Stimulated activated CD4-positive, alpha-beta T cell treated with anti-CD3 and anti-CD28 coated beads, Interleukin-4, amount 100 ng/mL, for 48 hours (primary cell): ENCODE measurements at regions not wholly inside any gene's neighbourhood (a gene's known extent, or its start where the extent isn't known, plus 50 kb on each side); places are given as distances from the start of the nearest gene placed in this dataset.
"Not testable (repeated sequence)": the region's sequence is repeated elsewhere in the genome, so short reads cannot be mapped to it uniquely, and the experiment has no call there.

Experiments used
- DNase-seq, 2 donors: peaks; one replicate each; pipeline ENCODE4 v3.0.0-alpha.2; 2020; ENCODE audit warnings: low read depth in 2 of 2

- DNase-seq = no peak
Measured at GRCh38 chr15:59833366-59833765, 144.2 kb upstream of the BNIP2 start.

DNA sequence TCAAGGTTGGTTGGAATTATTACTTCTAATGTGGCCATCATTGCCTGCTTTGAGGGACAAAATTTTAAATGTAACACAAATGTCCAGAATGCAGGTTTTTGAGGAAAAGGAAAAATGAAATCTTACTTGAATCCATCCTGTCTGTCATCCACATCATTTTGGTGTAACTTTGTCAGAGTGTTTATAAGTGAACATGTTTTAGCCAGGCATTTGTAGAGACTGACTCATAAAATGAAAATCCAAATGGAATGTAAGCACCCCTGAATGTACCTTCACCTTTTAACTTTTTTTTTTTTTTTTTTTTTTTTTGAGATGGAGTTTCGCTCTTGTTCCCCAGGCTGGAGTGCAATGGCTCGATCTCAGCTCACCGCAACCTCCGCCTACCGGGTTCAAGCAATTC is 141.8 kb upstream of the BNIP2 start:
- DNase-seq = no peak

GRCh38 chr15:59830098-59830497 is 141.0 kb upstream of the BNIP2 start:
- DNase-seq = no peak

GRCh38 chr15:59828861-59829260 is 139.7 kb upstream of the BNIP2 start:
- DNase-seq = no peak

GRCh38 chr15:59828263-59828662 is 139.1 kb upstream of the BNIP2 start:
- no peak for DNase-seq

- DNase-seq = no peak
Measured at GRCh38 chr15:59825901-59826300, 136.8 kb upstream of the BNIP2 start.

DNA sequence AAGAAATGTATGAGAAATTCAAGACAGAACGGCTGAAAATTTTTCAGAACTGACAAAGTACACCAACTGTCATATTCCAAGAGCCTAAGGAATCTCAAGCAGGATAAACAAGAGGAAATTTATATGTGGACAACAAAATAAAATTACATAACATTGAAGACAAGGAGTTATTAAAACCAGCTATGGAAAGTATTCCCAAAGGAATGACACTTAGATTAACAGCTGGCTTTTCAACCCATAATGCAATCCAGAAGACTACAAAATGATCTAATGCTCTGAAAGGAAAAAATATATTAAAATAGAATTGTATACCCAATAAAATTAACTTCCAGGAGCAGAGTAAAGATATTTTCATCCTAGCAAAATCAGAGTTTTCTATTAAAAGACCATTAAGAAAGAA is 132.2 kb upstream of the BNIP2 start:
- DNase-seq = no peak

GRCh38 chr15:59819092-59819491 is 130.0 kb upstream of the BNIP2 start:
- no peak for DNase-seq

GRCh38 chr15:59818336-59818735 is 129.2 kb upstream of the BNIP2 start:
- no peak for DNase-seq

DNA sequence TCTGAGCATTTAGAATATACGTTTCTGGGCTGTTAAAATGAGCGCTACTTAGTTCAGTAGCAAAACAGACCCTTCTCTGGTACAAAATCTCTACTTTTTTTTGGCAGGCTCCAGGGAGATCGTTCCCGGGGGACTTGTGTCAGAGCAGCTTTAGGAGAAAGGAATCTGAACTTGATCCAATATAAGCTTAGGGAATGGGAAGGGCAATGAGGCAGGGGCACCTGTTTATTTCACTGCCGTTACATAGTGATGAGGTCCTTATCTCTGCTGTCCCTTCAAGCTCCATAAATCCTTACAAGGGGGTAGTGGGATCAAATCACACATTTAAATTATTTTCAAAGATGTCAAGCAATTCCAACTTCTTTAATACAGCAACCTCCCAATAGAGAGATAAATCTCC is 128.7 kb upstream of the BNIP2 start:
- no peak for DNase-seq

DNA sequence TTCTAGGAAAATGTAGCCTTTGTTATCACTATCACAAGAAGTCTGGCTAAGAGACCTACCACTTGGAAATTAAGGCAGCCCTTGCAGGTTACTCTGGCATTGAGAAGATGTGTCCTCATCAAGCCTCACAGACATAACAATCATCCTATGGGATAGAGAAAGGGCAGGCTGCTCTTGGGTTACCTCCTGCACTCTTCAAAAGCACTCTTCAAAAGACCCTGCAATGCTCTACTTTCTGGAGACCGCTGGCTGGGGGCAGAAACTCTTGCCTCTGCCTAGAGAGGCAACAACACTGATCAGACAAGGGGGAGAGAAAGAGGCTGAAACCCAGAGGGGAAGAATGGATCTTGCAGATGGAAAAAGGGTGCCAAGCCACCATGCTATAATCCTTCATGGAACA is 127.9 kb upstream of the BNIP2 start:
- DNase-seq = no peak

- no peak for DNase-seq
Measured at GRCh38 chr15:59814409-59814808, 125.3 kb upstream of the BNIP2 start.

GRCh38 chr15:59812889-59813288 is 123.8 kb upstream of the BNIP2 start:
- no peak for DNase-seq

DNA sequence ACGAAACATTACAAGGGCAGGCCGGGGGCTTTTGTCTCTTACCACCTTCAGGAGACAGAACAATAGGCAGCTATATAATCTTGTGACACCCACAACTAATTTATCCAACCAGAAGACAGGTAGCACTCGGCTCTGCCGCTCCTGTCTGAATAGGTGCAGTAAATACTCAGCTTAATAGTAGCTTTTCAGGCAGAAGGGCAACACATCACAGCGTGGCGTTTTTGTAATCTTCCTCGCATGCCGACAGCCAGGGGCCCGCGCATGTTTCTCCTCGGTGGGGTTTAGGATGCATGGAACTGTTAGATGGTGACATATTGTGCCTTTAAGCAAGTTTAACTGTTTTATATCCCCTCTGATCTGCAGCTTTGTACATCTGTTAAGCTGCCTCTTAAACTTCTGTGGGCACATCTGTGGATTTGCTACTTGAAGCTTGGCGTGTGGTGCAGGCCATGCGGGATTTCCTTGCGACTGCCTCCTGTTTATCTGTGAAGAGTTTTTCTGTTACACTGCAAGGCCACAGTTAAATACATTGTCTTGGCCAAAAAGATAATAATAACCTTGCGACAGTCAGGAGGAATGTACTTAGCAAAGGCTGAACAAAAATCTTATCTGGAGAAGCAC is 123.2 kb upstream of the BNIP2 start:
- no peak for DNase-seq

DNA sequence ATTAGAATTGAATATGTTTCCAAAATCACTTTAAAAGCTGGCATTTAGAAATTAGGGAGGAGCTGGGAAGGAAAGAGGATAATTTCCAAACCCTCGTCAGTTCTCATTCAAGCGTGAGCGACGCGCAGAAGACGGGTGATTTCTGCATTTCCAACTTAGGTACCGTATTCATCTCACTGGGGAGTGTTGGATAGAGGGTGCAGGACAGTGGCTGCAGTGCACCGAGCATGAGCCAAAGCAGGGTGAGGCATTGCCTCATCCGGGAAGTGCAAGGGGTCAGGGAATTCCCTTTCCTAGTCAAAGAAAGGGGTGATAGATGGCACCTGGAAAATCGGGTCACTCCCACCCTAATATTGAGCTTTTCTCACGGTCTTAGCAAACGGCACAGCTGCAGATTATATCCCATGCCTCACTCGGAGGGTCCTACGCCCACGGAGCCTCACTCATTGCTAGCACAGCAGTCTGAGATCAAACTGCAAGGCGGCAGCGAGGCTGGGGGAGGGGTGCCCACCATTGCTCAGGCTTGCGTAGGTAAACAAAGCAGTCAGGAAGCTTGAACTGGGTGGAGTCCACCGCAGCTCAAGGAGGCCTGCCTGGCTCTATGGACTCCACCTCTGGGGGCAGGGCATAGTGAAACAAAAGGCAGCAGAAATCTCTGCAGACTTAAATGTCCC is 114.3 kb upstream of the BNIP2 start:
- DNase-seq = peak; percentile 20 to 34

- no peak for DNase-seq
Measured at GRCh38 chr15:59801649-59802048, 112.5 kb upstream of the BNIP2 start.

DNA sequence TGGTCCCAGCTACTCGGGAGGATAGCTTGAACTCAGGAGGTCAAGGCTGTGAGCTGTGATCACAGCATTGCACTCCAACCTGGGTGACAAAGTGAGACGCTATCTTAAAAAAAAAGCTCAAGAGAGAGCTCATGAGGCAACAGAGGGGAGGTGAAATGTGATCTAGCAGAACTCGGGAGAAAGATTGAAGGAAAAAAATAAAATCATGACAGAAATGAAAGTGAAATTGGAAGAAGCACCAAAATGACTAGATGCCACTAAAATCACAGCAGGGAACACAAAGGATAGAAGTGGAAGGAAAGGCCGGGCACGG is 109.4 kb upstream of the BNIP2 start:
- DNase-seq = no peak

GRCh38 chr15:59797756-59798604 is 108.9 kb upstream of the BNIP2 start:
- DNase-seq = no peak

DNA sequence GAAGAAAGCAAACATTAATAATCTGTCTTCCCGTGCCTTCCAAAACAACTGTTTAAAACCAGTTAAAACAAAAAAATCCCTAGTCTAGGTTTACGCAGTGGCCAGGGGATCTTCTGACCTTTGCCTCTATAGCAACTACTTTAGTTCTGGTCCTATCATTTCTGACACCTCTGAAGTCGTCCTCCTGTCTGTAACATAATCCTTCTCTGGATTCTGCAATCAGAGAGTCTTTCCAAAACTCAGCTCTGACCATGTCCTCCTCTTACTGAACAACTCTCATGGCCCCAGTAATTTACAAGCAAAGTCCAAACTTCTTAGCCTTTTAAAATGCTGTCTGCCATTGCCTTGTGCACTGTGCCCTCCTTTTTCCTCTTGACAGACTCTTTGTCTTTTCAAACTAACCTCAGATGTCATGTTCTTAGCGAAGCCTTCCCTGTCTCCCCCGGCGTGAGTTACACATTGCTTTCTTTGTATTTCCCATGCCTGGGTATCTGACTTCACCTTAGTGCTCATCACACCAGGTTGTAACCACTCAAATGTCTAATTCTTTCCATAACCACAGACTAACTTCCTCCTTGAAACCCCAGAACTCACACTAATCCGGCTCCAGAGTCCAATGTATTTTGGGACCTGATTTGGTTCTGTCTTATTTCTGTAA is 105.2 kb upstream of the BNIP2 start:
- DNase-seq = no peak

- DNase-seq = no peak
Measured at GRCh38 chr15:59792359-59792758, 103.2 kb upstream of the BNIP2 start.

DNA sequence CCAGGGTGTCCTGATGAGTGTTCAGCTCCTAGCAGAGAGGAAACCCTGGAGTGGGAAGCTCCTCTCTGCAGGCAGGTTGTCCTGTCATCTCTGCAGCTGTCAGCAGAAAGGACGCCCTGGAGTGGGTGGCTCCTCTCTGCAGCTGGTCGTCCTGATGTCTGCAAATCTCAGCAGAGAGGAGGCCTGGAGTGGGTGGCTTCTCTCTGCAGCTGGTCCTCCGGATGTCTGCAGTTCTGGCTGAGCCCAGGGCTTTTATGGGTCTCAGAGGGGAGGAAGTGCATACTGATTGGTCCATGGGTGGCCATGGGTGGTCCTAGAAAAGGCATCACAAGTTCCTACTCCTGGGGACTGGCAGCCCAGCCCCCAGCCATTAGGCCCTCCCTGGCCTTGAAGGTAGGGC is 102.6 kb upstream of the BNIP2 start:
- DNase-seq = no peak

GRCh38 chr15:59791079-59791478 is 102.0 kb upstream of the BNIP2 start:
- DNase-seq = no peak

DNA sequence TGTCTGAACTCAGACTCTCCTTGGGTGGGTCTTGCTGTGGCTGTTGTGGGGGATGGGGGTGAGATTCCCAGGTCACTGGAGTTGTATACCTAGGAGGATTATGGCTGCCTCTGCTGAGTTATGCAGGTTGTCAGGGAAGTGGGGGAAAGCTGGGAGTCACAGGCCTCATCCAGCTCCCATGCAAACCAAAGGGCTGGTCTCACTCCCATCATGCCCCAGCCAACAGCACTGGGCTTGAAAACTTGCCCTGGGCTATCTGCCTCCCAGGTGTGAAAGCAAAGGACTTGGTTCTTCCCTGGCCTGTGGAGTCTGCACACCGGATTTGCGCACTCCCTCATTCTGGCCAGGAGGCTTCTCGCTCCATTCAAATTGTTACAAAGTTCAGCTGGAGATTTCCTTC is 97.3 kb upstream of the BNIP2 start:
- not testable (repeated sequence) for DNase-seq
